NCI-H345 treated with DMSO at 0.1 percent for 48 hours (cell line): ENCODE measurements at regions not wholly inside any gene's neighbourhood (a gene's known extent, or its start where the extent isn't known, plus 50 kb on each side); places are given as distances from the start of the nearest gene placed in this dataset.
"Not testable (repeated sequence)": the region's sequence is repeated elsewhere in the genome, so short reads cannot be mapped to it uniquely, and the experiment has no call there.

Source experiments
- DNase-seq: peaks from one replicate; lab custom pipeline; 2025; ENCODE audit not compliant: unreplicated experiment; lab: John Stamatoyannopoulos, UW

DNA sequence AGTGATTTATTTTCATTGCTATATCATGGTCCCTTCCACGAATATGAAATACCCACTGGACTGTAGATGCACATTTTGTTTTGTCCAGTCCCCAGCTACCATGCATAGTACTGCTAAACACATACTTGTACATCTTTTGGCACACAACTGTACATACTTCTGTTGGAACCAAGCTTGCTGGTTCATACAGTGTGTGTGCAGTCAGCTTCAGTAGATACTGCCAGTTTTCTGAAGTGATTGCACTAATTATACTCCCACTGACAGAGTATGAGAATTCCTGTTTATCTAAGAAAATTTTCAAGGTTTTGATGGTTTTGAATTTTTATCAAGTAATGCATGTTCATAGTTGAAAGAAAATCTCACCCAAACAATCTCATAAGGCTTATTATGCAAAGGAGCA, 100.7 kb upstream of the LMCD1 start:
- DNase-seq: no peak

DNA sequence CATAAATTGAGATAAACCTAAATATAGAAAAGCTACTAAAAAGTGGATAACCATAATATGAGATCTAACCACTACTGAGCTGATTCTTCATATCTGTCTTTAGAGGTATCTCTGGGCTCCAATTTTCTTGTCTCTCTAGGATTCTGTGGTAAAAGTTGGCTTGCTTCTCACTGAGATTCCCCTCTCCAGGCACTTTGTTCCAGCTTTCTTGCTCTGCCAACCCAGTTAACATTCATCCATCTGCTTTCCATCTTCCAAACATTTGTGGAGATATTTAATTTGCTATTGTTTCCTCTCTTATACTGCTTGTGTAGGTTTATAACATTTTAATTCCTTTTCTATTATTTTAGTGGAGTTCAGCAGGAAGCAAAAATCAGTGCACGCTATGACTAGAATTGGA, 97.6 kb upstream of the LMCD1 start:
- DNase-seq: no peak

DNA sequence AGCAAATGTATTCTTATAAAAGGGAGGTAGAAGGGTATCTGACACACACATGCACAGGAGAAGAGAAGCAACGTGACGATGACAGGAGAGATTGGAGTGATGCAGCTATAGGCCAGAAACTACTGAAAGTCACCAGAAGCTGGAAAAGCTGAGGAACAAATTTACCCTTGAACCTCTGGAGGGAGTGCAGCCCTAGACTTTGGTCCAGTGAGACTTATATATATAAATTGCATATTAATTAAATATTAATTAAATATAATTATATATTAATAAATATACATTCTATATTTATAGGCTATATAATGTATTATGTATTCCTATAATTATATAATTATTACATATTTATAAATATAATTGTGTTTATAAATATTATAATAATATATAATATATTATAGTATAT, 96.5 kb upstream of the LMCD1 start:
- no peak for DNase-seq

DNA sequence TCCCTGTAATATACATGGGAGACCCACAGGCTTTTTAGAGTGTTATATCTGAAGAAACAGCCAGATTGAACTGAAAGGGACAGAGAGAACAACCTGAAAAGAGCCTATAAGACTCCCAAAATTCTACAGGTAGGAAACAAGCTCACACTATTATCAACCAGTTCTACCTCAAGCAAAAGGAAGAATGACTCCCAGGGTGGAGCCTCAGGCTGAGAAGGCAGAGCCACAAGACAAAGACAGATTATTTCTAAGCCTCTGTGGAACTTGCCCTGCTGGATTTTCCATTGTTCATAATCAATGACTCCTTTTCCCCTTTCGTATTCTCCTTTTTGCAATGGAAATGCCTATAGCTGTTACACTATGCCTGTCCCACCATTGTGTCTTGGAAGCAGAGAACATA, 95.1 kb upstream of the LMCD1 start:
- no peak for DNase-seq

DNA sequence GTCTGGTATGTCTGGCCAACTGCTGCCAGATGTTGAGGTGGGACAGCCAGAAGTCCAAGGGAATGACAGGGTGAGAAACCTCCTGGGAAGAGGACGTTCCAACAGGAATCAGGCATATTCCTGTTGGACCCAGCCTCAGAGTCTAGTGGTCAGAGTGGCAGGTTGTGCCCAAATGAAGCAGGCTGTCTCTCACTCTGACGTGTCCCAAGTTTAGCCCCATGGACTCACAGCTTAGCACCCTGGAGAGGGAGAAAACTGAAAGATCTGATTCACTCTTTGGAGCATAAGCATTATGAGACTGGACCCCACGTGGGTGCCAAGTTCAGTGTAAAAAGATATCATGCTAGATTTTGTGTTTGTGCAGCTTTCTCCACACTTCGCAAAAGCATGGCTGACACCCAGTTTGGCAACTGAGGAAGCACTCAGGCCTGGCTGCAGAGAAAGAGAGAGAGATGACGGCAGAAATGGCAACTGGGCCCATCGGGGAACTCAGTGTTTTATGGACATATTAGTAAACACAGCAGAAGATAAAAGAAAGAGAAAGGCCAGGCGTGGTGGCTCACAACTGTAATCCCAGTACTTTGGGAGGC, 88.2 kb upstream of the LMCD1 start:
- DNase-seq: no peak

DNA sequence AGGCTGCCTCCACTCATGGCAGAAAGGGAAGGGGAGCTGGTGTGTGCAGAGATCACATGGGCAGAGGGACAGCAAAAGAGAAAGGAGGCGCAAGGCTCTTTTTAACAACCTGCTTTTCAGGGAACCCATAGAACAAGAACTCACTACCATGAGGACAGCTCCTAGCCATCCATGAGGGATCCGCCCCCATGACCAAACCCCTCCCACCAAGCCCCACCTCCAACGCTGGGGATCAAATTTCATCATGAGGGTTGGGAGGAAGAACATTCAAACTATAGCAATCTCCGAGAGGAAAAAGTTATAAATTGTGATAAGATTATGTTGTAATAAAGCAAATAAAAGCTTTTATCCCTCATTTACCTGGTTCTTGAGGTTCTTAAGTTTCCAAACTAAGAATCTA, 84.7 kb upstream of the LMCD1 start:
- no peak for DNase-seq

DNA sequence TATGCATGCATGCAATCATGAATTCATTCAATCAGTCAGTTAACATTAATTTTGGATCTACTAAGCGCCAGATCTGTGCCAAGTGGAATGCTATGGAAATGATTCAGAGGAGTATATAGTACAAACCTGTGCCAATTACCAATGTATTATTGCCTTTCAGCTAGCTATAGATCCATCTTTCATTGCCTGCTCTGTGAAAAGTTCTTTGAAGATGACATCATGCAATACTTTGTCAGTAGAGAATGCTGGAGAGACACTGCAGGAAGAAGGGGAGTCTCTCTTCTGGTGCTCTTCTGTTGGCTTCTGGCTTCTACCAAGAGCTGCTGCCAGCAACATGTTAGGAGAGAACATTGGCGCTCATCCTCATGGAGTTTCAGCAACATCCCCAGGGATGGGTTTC, 81.0 kb upstream of the LMCD1 start:
- no peak for DNase-seq

DNA sequence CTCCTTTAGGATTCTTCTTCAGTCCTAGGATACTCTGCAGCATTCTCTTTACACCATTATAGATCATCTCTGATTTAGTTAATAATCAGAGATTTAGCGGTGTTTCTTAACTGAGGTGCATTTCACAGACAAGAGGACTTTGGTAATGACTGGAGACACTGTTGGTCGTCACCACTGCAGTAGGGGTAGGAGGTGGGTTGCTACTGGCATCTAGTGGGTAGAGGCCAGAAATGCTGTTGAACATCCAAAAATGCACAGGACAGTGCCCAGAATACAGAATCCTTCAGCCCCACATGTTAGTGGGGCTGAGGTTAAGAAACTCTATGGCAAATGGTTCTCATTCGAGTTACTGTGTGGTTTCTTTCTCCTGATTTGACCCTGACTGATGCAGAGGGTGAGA, 80.4 kb upstream of the LMCD1 start:
- no peak for DNase-seq

DNA sequence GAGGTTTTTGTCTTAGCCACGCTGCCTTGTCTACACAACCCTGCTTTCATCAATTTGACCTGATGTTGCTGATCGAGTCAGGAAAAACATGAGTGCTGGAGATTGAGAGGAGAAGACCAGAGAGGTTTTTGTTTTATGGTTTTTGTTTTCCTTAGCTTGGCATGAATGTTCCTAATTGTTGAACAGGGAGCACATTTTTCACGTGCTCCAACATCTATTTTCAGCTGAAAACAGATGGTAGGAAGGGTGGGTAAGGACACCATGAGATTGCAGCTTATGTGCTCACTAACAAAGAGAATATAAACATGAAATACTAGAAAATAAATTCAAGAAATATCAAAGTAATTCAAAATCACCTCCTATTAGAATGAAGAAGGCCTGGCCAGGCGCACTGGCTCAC, 79.9 kb upstream of the LMCD1 start:
- no peak for DNase-seq

DNA sequence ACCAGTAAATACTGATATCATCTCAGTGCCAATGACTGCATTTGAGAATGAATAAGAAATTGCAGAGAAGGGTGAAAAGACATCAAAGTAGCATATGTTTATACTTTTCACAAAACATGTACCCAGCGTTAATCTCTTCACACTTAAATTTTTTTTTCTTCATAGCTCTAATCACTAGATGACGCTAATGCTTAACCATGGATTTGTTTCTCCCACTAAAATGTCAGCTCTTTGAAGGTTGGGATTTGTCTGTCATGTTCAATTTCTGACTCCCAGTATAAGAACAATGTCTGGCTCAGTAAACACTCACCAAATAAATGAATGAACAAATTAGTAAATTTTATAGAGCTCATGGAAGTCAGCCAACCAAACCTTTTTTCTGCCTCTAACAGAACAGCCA, 78.3 kb upstream of the LMCD1 start:
- no peak for DNase-seq

DNA sequence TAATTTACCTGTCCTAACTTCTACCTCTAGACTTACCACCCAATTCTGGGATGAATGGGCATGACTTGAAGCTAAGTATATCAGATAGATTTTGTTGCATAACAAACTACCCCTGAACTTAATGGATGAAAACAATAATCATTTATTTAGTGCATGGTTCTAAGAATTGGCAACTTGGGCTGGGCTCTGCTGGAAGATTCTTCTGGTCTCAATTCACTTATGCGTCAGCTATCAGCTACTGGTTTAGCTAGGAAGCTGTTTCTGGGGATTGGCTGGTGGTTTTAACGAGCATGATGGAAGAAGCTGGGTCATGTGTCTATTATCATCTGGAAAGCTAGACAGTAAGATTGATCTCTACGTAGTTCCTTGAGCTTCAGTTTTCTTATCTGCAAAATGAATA, 77.3 kb upstream of the LMCD1 start:
- no peak for DNase-seq

DNA sequence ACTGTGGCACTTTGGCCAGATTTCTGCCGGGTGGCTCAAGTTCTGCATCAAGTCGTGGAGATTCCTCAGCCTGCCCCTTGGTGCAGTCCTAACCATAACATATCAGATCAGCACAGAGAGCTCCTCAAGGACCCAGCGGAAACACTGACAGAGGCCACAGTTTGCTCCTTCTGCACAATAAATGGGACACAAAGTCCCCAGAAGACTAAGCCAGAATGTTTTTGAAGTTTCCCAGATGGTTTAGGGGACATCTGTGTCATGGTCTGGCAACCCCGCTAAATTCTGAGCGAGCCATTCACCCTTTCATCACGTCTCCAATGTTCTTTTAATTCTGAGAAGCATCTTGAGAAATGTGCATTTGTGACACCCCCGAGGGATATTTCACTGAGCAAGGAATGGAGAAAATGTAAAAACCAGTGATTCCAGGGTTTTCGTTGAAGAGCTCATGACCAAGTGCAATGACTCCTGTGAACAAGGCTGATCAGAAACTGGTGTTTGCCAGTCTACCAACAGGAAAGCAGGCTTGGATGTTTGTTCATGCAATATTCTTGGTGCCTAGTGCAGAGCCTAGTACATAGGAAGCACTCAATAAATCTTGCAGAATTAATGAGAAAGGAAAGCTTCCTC, 64.8 kb upstream of the LMCD1 start:
- DNase-seq: no peak

DNA sequence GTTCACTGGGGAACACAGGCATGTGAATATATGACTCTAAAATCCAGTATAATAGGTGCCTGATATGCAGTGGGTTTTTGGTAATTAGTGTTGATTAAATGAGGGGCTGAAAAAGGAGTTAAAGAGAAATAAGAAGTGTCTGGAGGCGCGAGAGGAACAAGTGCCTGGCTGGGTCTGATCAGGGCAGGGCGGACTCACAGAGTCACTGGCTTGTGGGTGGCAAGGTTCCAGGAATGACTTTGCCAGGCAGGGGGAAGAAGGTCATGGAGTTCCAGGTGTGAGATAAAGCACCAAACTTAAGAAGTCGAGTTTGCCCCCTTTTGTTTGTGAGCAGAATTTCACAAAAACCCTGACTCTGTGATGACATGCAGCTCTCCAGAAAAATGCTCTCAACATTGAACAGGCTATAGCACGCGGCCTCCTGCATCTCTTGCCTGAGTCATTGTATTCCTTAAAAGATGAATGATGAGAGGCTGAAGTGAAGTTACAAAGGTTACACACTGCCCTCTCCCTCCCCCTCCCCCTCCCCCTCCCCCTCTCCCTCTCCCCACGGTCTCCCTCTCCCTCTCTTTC, 63.0 kb upstream of the LMCD1 start:
- no peak for DNase-seq

DNA sequence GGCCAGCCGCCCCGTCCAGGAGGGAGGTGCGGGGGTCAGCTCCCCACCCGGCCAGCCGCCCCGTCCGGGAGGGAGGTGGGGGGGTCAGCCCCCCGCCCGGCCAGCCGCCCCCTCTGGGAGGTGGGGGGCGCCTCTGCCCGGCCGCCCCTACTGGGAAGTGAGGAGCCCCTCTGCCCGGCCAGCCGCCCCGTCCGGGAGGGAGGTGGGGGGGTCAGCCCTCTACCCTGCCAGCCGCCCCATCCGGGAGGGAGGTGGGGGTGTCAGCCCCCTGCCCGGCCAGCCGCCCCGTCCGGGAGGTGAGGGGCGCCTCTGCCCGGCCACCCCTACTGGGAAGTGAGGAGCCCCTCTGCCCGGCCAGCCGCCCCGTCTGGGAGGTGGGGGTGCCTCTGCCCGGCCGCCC, 61.5 kb upstream of the LMCD1 start:
- not testable (repeated sequence) for DNase-seq

DNA sequence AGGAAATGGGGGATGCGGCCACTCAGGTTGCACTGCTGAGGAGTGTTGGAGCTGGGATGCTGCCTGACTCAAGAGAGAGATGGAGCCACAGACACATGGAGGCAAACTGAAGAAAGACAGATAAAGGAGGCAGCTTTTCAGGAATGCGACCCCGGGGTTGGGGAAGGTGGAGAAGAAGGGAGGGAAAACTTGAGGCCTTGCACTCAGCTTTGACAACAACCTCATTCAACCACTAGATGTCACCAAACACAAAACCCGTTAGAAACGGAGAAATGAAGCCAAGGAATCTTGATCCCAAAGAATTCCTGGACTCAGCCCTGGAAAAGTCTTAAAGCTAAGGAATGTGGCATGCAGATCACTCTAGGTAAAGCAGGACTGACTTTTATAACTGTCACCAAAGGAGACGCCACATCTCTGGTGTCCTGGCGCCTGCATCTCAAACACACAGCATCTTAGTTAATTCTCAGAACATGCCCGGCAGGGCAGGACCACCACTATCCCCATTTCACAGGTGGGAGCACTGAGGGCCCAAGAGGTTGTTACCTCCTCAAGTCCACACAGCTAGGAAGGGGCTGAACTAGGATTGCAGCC, 59.6 kb upstream of the LMCD1 start:
- no peak for DNase-seq

DNA sequence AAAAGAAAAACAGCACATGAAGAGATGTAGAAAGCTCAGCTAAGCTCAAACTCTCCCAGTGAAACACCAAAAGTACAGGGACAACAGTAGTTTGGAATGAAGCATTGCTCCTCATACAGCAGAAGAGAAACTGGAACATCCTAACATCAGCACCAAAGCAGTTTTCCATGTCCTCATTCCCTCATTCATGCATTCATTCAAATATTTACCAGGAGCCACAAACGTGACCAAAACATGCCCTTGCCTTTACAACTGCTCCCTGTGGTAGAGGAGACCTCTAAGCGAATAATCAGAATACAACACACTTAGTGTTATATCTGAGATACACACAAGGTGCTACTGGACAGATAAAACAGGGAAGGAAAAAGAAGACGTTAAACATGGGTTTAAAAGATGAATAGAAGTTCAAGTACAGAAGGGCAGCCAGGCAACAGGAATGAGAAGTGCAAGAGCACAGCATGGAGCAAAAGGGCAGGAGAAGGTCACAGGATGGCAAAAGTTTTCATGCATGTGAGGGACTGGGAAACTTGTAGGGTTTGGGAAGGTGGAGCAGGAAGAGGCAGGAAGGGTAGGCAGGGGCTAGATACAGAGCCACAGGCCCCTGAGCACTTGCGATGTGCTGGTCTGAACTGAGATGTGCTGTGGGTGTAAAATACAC, 58.5 kb upstream of the LMCD1 start:
- DNase-seq: no peak

DNA sequence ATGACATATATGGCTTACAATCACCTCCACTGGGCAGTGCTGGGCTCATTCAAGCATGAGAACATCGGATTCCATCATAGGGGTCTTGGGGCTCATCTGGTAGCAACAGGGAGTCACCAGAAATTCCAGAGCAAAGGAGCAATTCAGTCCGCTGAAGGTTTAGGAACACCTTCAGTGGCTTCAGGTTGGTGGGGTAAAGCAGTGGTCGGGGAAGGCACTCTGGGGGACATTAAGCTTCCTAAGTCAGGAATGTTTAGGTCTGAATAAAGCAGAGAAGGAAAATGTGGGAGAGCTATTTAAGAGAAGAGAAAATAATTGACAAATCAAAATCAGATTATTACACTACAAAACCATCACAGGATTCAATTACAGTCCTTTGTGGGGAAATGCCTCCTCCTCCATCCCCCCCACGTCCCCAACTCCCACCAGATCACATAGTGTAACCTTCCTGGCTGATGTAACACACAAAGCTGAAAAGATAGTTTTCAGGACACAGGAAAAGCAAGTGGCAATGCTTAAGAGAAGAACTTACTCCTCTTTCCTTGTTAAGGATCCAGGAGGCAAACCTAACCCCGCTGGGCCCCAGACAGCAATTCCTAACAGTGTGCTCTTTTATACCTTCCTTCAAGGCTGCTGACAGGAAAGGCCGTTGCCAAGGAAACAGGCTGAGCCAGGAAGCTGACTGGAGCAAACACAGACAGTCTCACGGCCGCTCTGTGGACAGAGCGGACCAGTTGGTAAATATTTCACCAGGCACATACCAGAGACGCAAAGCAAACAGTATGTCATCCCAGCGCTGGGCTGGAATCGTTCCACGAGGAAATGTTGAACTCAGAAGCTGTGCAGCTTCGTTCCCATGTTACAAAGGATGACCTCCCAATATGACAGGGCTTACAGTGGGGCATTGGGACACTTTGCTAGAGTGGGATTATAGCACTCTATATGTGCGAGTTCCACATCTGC, 57.5 kb upstream of the LMCD1 start:
- DNase-seq: no peak

DNA sequence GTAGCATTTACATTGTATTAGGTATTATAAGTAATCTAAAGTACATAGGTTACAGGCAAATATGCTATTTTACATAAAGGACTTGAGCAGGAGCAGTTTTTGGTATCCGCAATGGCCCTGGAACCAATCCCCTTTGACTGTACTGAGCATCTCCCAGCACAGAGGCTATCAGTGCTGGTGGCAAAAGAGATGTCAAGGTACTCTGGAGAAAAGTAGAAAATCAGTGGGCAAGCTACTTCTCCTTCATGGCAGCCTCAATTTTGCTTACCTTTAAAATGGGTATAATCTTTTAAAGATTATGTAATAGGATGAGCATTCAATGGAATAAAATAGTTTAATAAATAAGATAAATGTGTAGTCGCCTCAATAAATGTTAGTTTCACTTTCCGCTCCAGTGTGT, 56.7 kb upstream of the LMCD1 start:
- no peak for DNase-seq

DNA sequence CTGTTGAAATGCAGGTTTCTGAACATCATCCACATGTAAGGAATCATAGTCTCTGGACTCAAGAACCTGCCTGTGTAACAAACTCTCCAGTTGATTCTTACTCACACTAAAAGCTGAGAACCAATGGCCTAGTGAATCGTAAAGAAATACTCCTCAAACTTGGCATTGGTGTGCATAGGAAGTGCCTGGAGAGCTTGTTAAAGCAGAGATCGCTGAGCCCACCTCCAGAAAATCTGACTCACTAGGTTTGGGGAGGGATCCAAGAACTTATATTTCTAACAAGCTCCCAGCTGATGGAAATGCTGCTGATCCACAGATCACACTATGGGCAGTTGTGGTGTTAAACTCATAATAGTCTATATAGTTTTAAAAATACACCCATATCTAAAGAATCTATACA, 55.8 kb upstream of the LMCD1 start:
- no peak for DNase-seq

DNA sequence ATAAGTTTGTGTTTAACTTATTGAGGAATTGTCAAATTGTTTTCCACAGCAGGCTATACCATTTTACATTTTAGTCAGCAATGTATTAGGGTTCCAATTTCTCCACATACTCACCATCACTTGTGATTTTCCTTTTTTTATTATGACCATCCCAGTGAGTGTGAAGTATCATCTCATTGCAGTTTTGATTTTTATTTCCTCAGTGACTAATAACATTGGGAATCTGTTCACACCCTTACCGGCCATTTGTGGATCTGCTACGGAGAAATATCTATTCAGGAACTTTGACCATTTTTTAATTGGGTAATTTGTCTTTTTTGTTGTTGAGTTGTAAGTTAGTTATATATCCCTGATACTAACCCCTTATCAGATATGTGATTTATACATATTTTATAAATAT, 54.8 kb upstream of the LMCD1 start:
- DNase-seq: no peak

DNA sequence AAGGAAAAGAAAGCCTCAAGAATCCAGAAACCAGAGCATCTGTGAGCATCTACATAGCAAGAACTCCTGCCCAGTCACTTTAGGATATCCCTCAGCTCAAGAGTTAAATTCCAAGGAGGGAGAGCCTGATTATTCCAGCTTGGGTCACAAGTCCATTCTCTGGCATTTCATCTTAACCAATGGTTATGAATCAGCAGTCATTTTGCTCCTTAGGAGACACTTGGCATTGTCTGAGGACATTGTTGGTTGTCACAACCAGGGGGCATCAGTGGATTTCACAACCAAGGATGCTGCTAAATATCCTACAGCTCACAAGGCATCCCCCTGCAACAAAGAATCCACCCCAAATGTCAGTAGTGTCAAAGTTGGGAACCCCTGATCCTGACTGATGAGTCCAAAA, 51.0 kb upstream of the LMCD1 start:
- DNase-seq: no peak
